Urothelium cell line (cell line): ENCODE measurements at regions not wholly inside any gene's neighbourhood (a gene's known extent, or its start where the extent isn't known, plus 50 kb on each side); places are given as distances from the start of the nearest gene placed in this dataset.
A peak's percentile ranks its signal among the peaks of the same experiment; 100 is the strongest.
"Not testable (repeated sequence)": the region's sequence is repeated elsewhere in the genome, so short reads cannot be mapped to it uniquely, and the experiment has no call there.

ENCODE experiments used
- DNase-seq: peaks from one replicate; pipeline ENCODE4 v3.0.0; 2011; ENCODE audit warnings: low spot score, mixed read lengths
- FAIRE-seq: peaks from 2 replicates; lab custom pipeline; 2011; peaks lifted over from hg19 to GRCh38; lab: Jason Lieb, UNC

GRCh38 chr6:21907291-21907690 is 313.7 kb downstream of the SOX4 start:
- FAIRE-seq (no peak), DNase-seq (no peak)

- no peak for FAIRE-seq
- no peak for DNase-seq
Observed at GRCh38 chr6:21908161-21908848, 314.8 kb downstream of the SOX4 start.

- FAIRE-seq (no peak), DNase-seq (no peak)
Observed at GRCh38 chr6:21909321-21909720, 315.8 kb downstream of the SOX4 start.

GRCh38 chr6:21911208-21911607 is 317.7 kb downstream of the SOX4 start:
- FAIRE-seq, result no peak
- DNase-seq, result no peak

- DNase-seq, result no peak
Observed at GRCh38 chr6:21912151-21912832, 318.7 kb downstream of the SOX4 start.

GRCh38 chr6:21914121-21914973 is 320.8 kb downstream of the SOX4 start:
- DNase-seq (peak; percentile 36), FAIRE-seq (no peak)

More at GRCh38 chr6:21912151-21912832, 318.7 kb downstream of the SOX4 start:
- FAIRE-seq, result no peak

GRCh38 chr6:21915707-21916260 is 322.2 kb downstream of the SOX4 start:
- DNase-seq (peak; percentile 11), FAIRE-seq (no peak)

GRCh38 chr6:21918041-21918440 is 324.5 kb downstream of the SOX4 start:
- DNase-seq (no peak), FAIRE-seq (no peak)

GRCh38 chr6:21918666-21919065 is 325.1 kb downstream of the SOX4 start:
- no peak for FAIRE-seq
- DNase-seq, result no peak

- DNase-seq (peak; percentile 36), FAIRE-seq (no peak)
Observed at GRCh38 chr6:21922086-21922485, 328.5 kb downstream of the SOX4 start.

GRCh38 chr6:21924002-21924401 is 330.5 kb downstream of the SOX4 start:
- FAIRE-seq, result no peak
- DNase-seq, result no peak

- FAIRE-seq (no peak), DNase-seq (no peak)
Observed at GRCh38 chr6:21928827-21929226, 335.3 kb downstream of the SOX4 start.

- no peak for FAIRE-seq
- DNase-seq, result no peak
Observed at GRCh38 chr6:21931641-21932335, 338.2 kb downstream of the SOX4 start.

- FAIRE-seq (no peak), DNase-seq (no peak)
Observed at GRCh38 chr6:21933351-21933750, 339.8 kb downstream of the SOX4 start.

- no peak for DNase-seq
- no peak for FAIRE-seq
Observed at GRCh38 chr6:21935142-21935541, 341.6 kb downstream of the SOX4 start.

GRCh38 chr6:21935561-21936028 is 342.0 kb downstream of the SOX4 start:
- no peak for FAIRE-seq
- DNase-seq, result no peak

- FAIRE-seq (no peak), DNase-seq (no peak)
Observed at GRCh38 chr6:21937466-21937865, 343.9 kb downstream of the SOX4 start.

GRCh38 chr6:21939066-21939465 is 345.5 kb downstream of the SOX4 start:
- FAIRE-seq, DNase-seq: not testable (repeated sequence)

- FAIRE-seq, result no peak
Observed at GRCh38 chr6:21941926-21942325, 348.4 kb downstream of the SOX4 start.

GRCh38 chr6:21942897-21943296 is 349.3 kb downstream of the SOX4 start:
- FAIRE-seq, result no peak
- DNase-seq, result no peak

More at GRCh38 chr6:21941926-21942325, 348.4 kb downstream of the SOX4 start:
- no peak for DNase-seq
